Tibial nerve (tissue), 4 donors: ENCODE measurements at regions not wholly inside any gene's neighbourhood (a gene's known extent, or its start where the extent isn't known, plus 50 kb on each side); places are given as distances from the start of the nearest gene placed in this dataset.

ENCODE experiments used
- DNase-seq, 2 donors: peaks; one replicate each; pipeline ENCODE4 v3.0.0-alpha.2; 2019; ENCODE audit warnings: low spot score in 2 of 2
- H3K27ac ChIP-seq, 4 donors: fragments of 200-600 bp; sonication (generic) in 3 of 4; one replicate each; pipeline ENCODE4 v1.5.1; 2017 to 2019; ENCODE audit warnings: mild to moderate bottlenecking in 1 of 4
- H3K27me3 ChIP-seq, 2 donors: fragments of 200-600 bp; sonication (generic) in 1 of 2; one replicate each; pipeline versions ENCODE4 v1.5.1 to v1.6.0; 2017 to 2019
- H3K36me3 ChIP-seq, 3 donors: fragments of 200-600 bp; sonication (generic); one replicate each; pipeline ENCODE4 v1.5.1; 2018 to 2019
- H3K4me1 ChIP-seq, 4 donors: fragments of 200-600 bp; sonication (generic) in 3 of 4; one replicate each; pipeline ENCODE4 v1.5.1; 2017 to 2019
- H3K4me3 ChIP-seq, 4 donors: fragments of 200-600 bp; sonication (generic) in 3 of 4; one replicate each; pipeline ENCODE4 v1.5.1; 2017 to 2019; ENCODE audit warnings: mild to moderate bottlenecking in 1 of 4, moderate library complexity in 1 of 4
- H3K9me3 ChIP-seq, 4 donors: fragments of 200-600 bp; sonication (generic) in 3 of 4; one replicate each; pipeline ENCODE4 v1.5.1; 2017 to 2019
- EP300 ChIP-seq, 2 donors: sonication (generic); formaldehyde crosslinking; IDR thresholded peaks; one replicate each; pipeline ENCODE4 v1.6.1; 2017; ENCODE audit warnings: antibody characterized with exemption in 2 of 2, mild to moderate bottlenecking in 1 of 2
- POLR2A ChIP-seq, 2 donors: fragments of 450-650 bp; IDR thresholded peaks; one replicate each; pipeline ENCODE4 v1.6.1; 2017; ENCODE audit warnings: antibody characterized with exemption in 2 of 2, mild to moderate bottlenecking in 2 of 2, moderate library complexity in 2 of 2
- WGBS, 2 donors: methylation state at CpG; one replicate each; pipeline ENCODE4 v1.1.5; 2018; 5-methylcytosine and 5-hydroxymethylcytosine counted together
- TF ChIP-seq, protein P1 (sequence below), 5 experiments: fragments of 200-600 bp in 3 of 5; fragments of 450-650 bp in 2 of 5; sonication (generic) in 3 of 5; IDR thresholded peaks; one replicate each; pipeline ENCODE4 v1.5.1; 2016 to 2019; ENCODE audit warnings: antibody characterized with exemption in 5 of 5, mild to moderate bottlenecking in 3 of 5, moderate library complexity in 2 of 5

DNA sequence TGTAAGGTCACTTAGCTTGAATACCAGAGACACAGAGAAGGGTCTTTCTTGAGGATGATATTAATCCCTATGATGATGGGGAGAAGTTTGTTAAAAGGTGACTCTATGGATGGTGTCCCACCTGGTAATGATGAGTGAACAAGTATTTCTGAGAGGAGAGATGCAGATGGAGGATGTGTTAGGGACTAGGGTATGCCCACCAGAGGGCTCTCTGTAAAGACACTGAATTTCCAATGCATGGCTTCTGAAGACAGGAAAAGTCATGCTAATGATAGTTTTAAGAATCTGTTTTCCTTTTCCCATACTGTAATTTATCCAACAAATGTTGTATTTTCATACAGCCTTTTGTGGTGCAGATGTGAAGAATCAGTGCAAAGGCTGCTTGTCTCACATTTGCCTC, 1250.9 kb upstream of the CELF2 start:
- H3K4me3 ChIP-seq = no peak overlapping the region
- H3K4me1 ChIP-seq = no peaks in the 10 kb centered on the region

GRCh38 chr10:9781666-9782065, 1236.0 kb upstream of the CELF2 start:
- Histone ChIP-seq H3K4me3 (no peak overlapping the region), H3K27me3 (no peaks in the 10 kb centered on the region), H3K4me1 (no peaks in the 10 kb centered on the region), H3K36me3 (no peaks in the 10 kb centered on the region), H3K27ac (no peak overlapping the region), H3K9me3 (no peaks in the 10 kb centered on the region)
- 62 to 81% methylated on average over 2 of the region's 2 CpGs for WGBS, 2 donors
- TF ChIP-seq, protein P1, sequence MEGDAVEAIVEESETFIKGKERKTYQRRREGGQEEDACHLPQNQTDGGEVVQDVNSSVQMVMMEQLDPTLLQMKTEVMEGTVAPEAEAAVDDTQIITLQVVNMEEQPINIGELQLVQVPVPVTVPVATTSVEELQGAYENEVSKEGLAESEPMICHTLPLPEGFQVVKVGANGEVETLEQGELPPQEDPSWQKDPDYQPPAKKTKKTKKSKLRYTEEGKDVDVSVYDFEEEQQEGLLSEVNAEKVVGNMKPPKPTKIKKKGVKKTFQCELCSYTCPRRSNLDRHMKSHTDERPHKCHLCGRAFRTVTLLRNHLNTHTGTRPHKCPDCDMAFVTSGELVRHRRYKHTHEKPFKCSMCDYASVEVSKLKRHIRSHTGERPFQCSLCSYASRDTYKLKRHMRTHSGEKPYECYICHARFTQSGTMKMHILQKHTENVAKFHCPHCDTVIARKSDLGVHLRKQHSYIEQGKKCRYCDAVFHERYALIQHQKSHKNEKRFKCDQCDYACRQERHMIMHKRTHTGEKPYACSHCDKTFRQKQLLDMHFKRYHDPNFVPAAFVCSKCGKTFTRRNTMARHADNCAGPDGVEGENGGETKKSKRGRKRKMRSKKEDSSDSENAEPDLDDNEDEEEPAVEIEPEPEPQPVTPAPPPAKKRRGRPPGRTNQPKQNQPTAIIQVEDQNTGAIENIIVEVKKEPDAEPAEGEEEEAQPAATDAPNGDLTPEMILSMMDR (IDR thresholded peaks at IDR 0.05) = no peak
- TF ChIP-seq EP300 (IDR thresholded peaks at IDR 0.05) = no peak
- no peak for TF ChIP-seq POLR2A (IDR thresholded peaks at IDR 0.05)
- no peak for DNase-seq

More for the DNA sequence above, 1250.9 kb upstream of the CELF2 start:
- Histone ChIP-seq H3K27ac (no peak overlapping the region), H3K9me3 (no peaks in the 10 kb centered on the region), H3K36me3 (no peaks in the 10 kb centered on the region), H3K27me3 (no peaks in the 10 kb centered on the region)
- DNase-seq = no peak
- no peak for TF ChIP-seq EP300 (IDR thresholded peaks at IDR 0.05)
- no peak for TF ChIP-seq POLR2A (IDR thresholded peaks at IDR 0.05)
- TF ChIP-seq, protein P1 (IDR thresholded peaks at IDR 0.05) = no peak

GRCh38 chr10:9786101-9786500, 1231.6 kb upstream of the CELF2 start:
- H3K27ac ChIP-seq = no peak overlapping the region

GRCh38 chr10:9786576-9786975, 1231.1 kb upstream of the CELF2 start:
- H3K4me3 ChIP-seq = no peak overlapping the region
- no peaks in the 10 kb centered on the region for H3K9me3 ChIP-seq
- no peak overlapping the region for H3K27ac ChIP-seq
- DNase-seq = no peak
- H3K27me3 ChIP-seq = no peaks in the 10 kb centered on the region
- TF ChIP-seq EP300 (IDR thresholded peaks at IDR 0.05) (no peak), POLR2A (IDR thresholded peaks at IDR 0.05) (no peak)
- TF ChIP-seq, protein P1 (IDR thresholded peaks at IDR 0.05) = no peak
- WGBS, 2 donors = 91 to 93% methylated on average over 3 of the region's 3 CpGs
- no peaks in the 10 kb centered on the region for H3K36me3 ChIP-seq
- H3K4me1 ChIP-seq = no peaks in the 10 kb centered on the region

More at GRCh38 chr10:9786101-9786500, 1231.6 kb upstream of the CELF2 start:
- Histone ChIP-seq H3K9me3 (no peaks in the 10 kb centered on the region), H3K27me3 (no peaks in the 10 kb centered on the region), H3K36me3 (no peaks in the 10 kb centered on the region), H3K4me3 (no peak overlapping the region), H3K4me1 (no peaks in the 10 kb centered on the region)
- no peak for DNase-seq
- WGBS, 2 donors = 80 to 85% methylated on average over 1 of the region's 1 CpG
- no peak for TF ChIP-seq POLR2A (IDR thresholded peaks at IDR 0.05)
- no peak for TF ChIP-seq EP300 (IDR thresholded peaks at IDR 0.05)
- TF ChIP-seq, protein P1 (IDR thresholded peaks at IDR 0.05) = no peak

DNA sequence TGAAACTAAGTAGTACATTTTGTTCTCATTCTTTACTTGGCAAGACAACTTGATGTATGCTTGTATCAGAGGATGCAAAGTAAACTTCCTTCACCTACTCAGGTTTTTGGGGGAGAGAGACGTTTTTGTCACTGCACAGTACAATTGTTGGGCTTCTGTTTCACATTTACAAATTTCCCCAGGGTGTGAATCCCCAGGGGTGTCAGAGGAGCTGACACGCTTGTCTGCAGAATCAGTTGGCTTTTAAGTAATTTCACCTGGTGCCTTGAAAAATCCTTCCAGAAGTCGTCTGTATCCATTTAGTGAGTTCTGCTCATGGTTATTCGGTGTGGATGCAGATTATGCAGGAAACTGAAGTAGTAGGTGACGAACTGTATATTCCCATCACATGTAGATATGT, 1227.7 kb upstream of the CELF2 start:
- no peaks in the 10 kb centered on the region for H3K36me3 ChIP-seq
- TF ChIP-seq, protein P1 (IDR thresholded peaks at IDR 0.05) = no peak
- no peak for TF ChIP-seq EP300 (IDR thresholded peaks at IDR 0.05)
- TF ChIP-seq POLR2A (IDR thresholded peaks at IDR 0.05) = no peak
- 64 to 66% methylated on average over 5 of the region's 5 CpGs for WGBS, 2 donors
- H3K27ac ChIP-seq = no peak overlapping the region
- H3K4me3 ChIP-seq = no peak overlapping the region
- no peaks in the 10 kb centered on the region for H3K4me1 ChIP-seq
- no peaks in the 10 kb centered on the region for H3K27me3 ChIP-seq
- H3K9me3 ChIP-seq = no peaks in the 10 kb centered on the region
- DNase-seq = no peak
